Eye (tissue), 1 donor: ENCODE measurements at regions not wholly inside any gene's neighbourhood (a gene's known extent, or its start where the extent isn't known, plus 50 kb on each side); places are given as distances from the start of the nearest gene placed in this dataset.

Source experiments
- DNase-seq: peaks from one replicate; pipeline ENCODE4 v3.0.0-alpha.2; 2015

- DNase-seq: no peak
Measured at GRCh38 chr3:86162521-86162920, 828.4 kb downstream of the VGLL3 start.

DNA sequence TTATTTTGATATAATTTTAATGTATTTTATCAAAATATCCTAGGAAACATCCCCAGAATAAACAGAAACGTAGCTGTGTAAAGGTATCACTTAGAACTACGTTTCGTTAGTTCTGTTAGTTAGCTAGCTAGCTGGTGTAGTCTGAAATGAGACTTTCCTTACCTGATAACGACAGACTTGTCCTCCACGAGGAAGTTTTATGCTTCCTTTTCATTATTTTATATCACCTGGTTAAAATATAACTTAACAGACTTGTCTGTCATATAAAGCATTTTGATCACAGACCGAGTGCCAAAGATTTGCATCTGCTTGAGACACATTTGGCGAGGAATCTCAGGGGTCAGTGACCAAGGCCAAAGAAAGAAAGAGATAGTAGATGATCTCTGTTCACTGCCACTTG lies 829.5 kb downstream of the VGLL3 start:
- DNase-seq: no peak

- no peak for DNase-seq
Measured at GRCh38 chr3:86152620-86153019, 838.3 kb downstream of the VGLL3 start.

GRCh38 chr3:86149054-86149453 lies 841.9 kb downstream of the VGLL3 start:
- no peak for DNase-seq

DNA sequence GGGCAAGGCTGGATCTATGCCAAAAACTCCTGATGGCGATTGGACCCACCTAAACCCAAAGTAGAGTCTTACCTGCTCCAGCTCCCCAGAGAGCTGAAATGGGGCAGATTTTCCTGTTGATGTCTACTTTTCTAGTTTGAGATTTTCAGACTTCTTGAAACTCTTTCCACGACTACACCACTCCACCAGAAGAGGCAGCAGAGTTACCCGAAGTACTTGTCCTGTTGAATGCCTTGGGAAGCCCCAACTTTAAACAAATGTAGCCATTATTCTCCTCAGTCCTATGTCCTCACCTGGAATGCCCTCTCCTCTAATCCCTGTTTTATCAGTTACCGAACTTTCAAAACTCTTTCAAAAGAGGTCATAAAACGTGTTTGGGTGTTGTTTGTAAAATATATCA lies 843.8 kb downstream of the VGLL3 start:
- no peak for DNase-seq

GRCh38 chr3:86126552-86126951 lies 864.4 kb downstream of the VGLL3 start:
- DNase-seq: no peak
